HepG2 (cell line): ENCODE measurements at regions not wholly inside any gene's neighbourhood (a gene's known extent, or its start where the extent isn't known, plus 50 kb on each side); places are given as distances from the start of the nearest gene placed in this dataset.

Experiments
- ATAD3A ChIP-seq: sonication (generic); formaldehyde crosslinking; IDR thresholded peaks from 2 replicates; pipeline ENCODE4 v1.4.0; 2020; ENCODE audit warnings: missing genetic modification reagents
- CCDC6 ChIP-seq: sonication (generic); formaldehyde crosslinking; IDR thresholded peaks from 2 replicates; pipeline ENCODE4 v1.8.1; 2022; ENCODE audit warnings: mild to moderate bottlenecking, missing genetic modification reagents, moderate library complexity
- DZIP1 ChIP-seq: sonication (generic); formaldehyde crosslinking; IDR thresholded peaks from 2 replicates; pipeline ENCODE4 v1.5.0; 2020; ENCODE audit warnings: mild to moderate bottlenecking, missing genetic modification reagents
- FOXP4 ChIP-seq: sonication (generic); formaldehyde crosslinking; IDR thresholded peaks from 2 replicates; pipeline ENCODE4 v1.4.0; 2020; ENCODE audit warnings: missing genetic modification reagents
- GABPB1 ChIP-seq: IDR thresholded peaks from 2 replicates; pipeline ENCODE4 v1.6.1; 2016; ENCODE audit warnings: mild to moderate bottlenecking, missing genetic modification reagents, moderate library complexity, missing compliant biosample characterization
- HOXA7 ChIP-seq: sonication (generic); formaldehyde crosslinking; IDR thresholded peaks from 2 replicates; pipeline ENCODE4 v1.8.1; 2022; ENCODE audit warnings: mild to moderate bottlenecking, missing genetic modification reagents, moderate library complexity
- ISL2 ChIP-seq: sonication (generic); formaldehyde crosslinking; IDR thresholded peaks from 2 replicates; pipeline ENCODE4 v1.5.0; 2020; ENCODE audit warnings: missing genetic modification reagents
- JUN ChIP-seq: sonication (generic); formaldehyde crosslinking; IDR thresholded peaks from 2 replicates; pipeline ENCODE4 v1.4.0; 2020; ENCODE audit warnings: mild to moderate bottlenecking, missing genetic modification reagents
- KMT2A ChIP-seq: sonication (generic); formaldehyde crosslinking; IDR thresholded peaks from 2 replicates; pipeline ENCODE4 v1.4.0; 2020; ENCODE audit warnings: missing genetic modification reagents
- MEIS1 ChIP-seq: sonication (generic); formaldehyde crosslinking; IDR thresholded peaks from 2 replicates; pipeline ENCODE4 v1.9.0; 2021; ENCODE audit warnings: mild to moderate bottlenecking, missing genetic modification reagents, moderate library complexity, borderline replicate concordance
- NBN ChIP-seq: fragments of 450-650 bp; conservative IDR thresholded peaks from 2 replicates; pipeline ENCODE4 v1.6.1; 2017
- RARA ChIP-seq: IDR thresholded peaks from 2 replicates; pipeline ENCODE4 v1.6.1; 2016; ENCODE audit warnings: missing genetic modification reagents, missing compliant biosample characterization
- RBM22 ChIP-seq: fragments of 200-400 bp; formaldehyde crosslinking; optimal IDR thresholded peaks from 2 replicates; pipeline ENCODE3; 2017; ENCODE audit warnings: mild to moderate bottlenecking, low read length, moderate library complexity
- RXRA ChIP-seq: sonication (generic); formaldehyde crosslinking; IDR thresholded peaks from 2 replicates; pipeline ENCODE4 v1.5.1; 2020; ENCODE audit warnings: missing genetic modification reagents
- TCF12 ChIP-seq, 2 experiments: fragments of 450-650 bp in 1 of 2; sonication (generic) in 1 of 2; formaldehyde crosslinking in 1 of 2; IDR thresholded peaks; 2 replicates each; pipeline versions ENCODE4 v1.6.1 to v1.8.0; 2017 to 2022; ENCODE audit warnings: antibody characterized with exemption in 1 of 2, mild to moderate bottlenecking in 1 of 2, missing genetic modification reagents in 1 of 2, moderate library complexity in 1 of 2
- ZNF10 ChIP-seq: sonication (generic); formaldehyde crosslinking; IDR thresholded peaks from 2 replicates; pipeline ENCODE4 v1.4.0; 2020; ENCODE audit warnings: mild to moderate bottlenecking, low read depth, missing genetic modification reagents, borderline replicate concordance
- ZNF34 ChIP-seq: sonication (generic); formaldehyde crosslinking; IDR thresholded peaks from 2 replicates; pipeline ENCODE4 v1.4.0; 2020; ENCODE audit warnings: mild to moderate bottlenecking, missing genetic modification reagents, borderline replicate concordance
- ZNF672 ChIP-seq: sonication (generic); formaldehyde crosslinking; IDR thresholded peaks from 2 replicates; pipeline ENCODE4 v1.8.1; 2022; ENCODE audit warnings: missing genetic modification reagents
- ZNF772 ChIP-seq: sonication (generic); formaldehyde crosslinking; IDR thresholded peaks from 2 replicates; pipeline ENCODE4 v1.5.0; 2020; ENCODE audit warnings: mild to moderate bottlenecking, missing genetic modification reagents
- ZSCAN21 ChIP-seq: sonication (generic); formaldehyde crosslinking; IDR thresholded peaks from 2 replicates; pipeline ENCODE4 v1.8.0; 2022; ENCODE audit warnings: mild to moderate bottlenecking, missing genetic modification reagents, moderate library complexity, borderline replicate concordance
- TF ChIP-seq, protein P1 (sequence below): sonication (generic); formaldehyde crosslinking; IDR thresholded peaks from 2 replicates; pipeline ENCODE4 v1.8.0; 2022; ENCODE audit warnings: mild to moderate bottlenecking, missing genetic modification reagents; ENCODE audit not compliant: insufficient replicate concordance
- TF ChIP-seq, protein P2 (sequence below): sonication (generic); formaldehyde crosslinking; IDR thresholded peaks from 2 replicates; pipeline ENCODE4 v1.8.1; 2023; ENCODE audit warnings: mild to moderate bottlenecking, missing genetic modification reagents

DNA sequence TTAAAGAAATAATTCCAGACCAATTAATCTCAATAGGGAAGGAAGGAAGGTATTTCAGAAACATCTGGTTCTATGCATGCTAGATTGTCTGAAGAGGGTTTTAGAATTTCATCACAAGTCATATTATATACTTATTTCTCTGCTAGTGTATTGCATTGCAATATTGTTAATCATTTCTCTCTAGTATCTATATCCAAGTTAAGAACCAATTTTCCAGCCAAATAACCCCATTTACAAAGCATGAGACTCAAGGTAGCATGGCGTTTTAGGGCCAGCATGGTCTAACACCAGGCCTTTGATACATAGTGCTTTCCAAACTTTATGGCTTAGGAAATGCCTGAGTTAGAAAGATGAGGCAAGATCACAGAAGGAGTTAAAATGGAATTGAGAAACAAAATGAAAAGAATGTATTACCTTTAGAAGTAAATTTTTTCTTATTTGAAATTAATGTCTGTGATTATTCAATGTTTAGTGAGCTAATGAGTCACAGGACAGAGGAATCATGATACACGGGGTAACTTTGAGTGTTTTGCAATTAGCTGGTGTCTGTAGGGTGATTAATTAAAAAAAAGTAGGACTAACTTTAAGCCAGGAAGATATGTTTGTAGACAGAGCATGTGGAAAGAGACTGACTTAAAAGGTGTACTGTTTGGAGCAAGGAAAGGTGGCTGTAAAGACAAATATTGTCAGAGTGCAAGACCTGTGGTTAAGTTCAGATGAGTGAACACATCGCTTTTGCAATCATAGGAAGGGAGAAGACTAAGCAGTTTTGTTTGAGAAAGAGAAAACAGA is 1006.2 kb upstream of the CITED2 start (continued):
- TF ChIP-seq ZSCAN21 (CRISPR knock-in tag) (no peak), ZNF10 (CRISPR knock-in tag) (no peak), RXRA (CRISPR knock-in tag) (no peak; the same call in 1 of the 2 replicates), JUN (peak; percentile 69; the same call in 1 of the 2 replicates), CCDC6 (CRISPR knock-in tag) (no peak), TCF12 (IDR thresholded peaks at IDR 0.05) (no peak), TCF12 (CRISPR knock-in tag; IDR thresholded peaks at IDR 0.05) (0 out of 2 replicates have a peak, but pooled peaks have one; percentile 49), RARA (CRISPR knock-in tag) (peak; percentile 87), ATAD3A (CRISPR knock-in tag) (no peak), ZNF772 (CRISPR knock-in tag) (0 out of 2 replicates have a peak, but pooled peaks have one; percentile 31), FOXP4 (peak; percentile 93), ZNF34 (no peak), HOXA7 (CRISPR knock-in tag) (no peak), ZNF672 (CRISPR knock-in tag) (no peak), KMT2A (CRISPR knock-in tag) (no peak), NBN (no peak), RBM22 (no peak), DZIP1 (CRISPR knock-in tag) (no peak), ISL2 (CRISPR knock-in tag) (peak; percentile 97), GABPB1 (CRISPR knock-in tag) (no peak), MEIS1 (CRISPR knock-in tag) (0 out of 2 replicates have a peak, but pooled peaks have one; percentile 50)
- TF ChIP-seq, protein P1, sequence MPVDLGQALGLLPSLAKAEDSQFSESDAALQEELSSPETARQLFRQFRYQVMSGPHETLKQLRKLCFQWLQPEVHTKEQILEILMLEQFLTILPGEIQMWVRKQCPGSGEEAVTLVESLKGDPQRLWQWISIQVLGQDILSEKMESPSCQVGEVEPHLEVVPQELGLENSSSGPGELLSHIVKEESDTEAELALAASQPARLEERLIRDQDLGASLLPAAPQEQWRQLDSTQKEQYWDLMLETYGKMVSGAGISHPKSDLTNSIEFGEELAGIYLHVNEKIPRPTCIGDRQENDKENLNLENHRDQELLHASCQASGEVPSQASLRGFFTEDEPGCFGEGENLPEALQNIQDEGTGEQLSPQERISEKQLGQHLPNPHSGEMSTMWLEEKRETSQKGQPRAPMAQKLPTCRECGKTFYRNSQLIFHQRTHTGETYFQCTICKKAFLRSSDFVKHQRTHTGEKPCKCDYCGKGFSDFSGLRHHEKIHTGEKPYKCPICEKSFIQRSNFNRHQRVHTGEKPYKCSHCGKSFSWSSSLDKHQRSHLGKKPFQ (CRISPR knock-in tag) = no peak
- TF ChIP-seq, protein P2, sequence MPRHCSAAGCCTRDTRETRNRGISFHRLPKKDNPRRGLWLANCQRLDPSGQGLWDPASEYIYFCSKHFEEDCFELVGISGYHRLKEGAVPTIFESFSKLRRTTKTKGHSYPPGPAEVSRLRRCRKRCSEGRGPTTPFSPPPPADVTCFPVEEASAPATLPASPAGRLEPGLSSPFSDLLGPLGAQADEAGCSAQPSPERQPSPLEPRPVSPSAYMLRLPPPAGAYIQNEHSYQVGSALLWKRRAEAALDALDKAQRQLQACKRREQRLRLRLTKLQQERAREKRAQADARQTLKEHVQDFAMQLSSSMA = no peak
